ENCODE measurements at regions not wholly inside any gene's neighbourhood (a gene's known extent, or its start where the extent isn't known, plus 50 kb on each side); places are given as distances from the start of the nearest gene placed in this dataset.
"Not testable (repeated sequence)": the region's sequence is repeated elsewhere in the genome, so short reads cannot be mapped to it uniquely, and the experiment has no call there.

DNA sequence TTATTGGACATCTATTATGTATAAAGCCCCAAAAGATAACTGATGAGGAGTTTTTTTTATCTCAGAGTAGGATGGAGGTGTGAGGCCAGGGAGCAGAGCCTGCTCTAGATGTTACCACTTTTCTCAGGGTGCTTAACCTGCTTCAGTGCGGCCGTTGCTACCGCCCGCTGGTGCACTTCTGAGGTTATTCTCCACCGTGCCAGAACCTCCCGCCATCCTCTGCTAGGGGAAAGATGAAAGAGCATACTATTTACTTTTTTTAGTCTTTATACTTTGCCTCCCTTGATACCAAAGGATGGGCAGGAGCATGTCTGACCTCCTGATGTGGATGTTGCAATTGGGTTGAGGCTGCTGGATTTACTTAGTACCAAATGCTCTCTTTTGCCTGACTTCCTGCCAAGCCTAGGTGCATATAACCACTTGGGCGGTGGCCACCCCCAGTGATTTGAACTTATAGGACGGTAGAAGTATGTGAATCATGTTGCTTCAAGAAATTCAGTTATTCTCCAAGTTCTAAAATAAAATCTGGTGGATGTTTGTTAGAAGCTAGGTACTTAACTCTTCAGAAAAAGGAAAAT lies 71.1 kb upstream of the HSPB3 start:
- no peak overlapping the region for H3K27ac Mint-ChIP-seq
- DNase-seq: no peak
- H3K4me3 Mint-ChIP-seq: no peak overlapping the region
- no peaks in the 10 kb centered on the region for H3K36me3 Mint-ChIP-seq
- H3K27me3 Mint-ChIP-seq: peaks cover 7 to 8% of the 10 kb centered on the region in 2 donors
- ATAC-seq (replicated peaks): no peak
- peaks cover 4 to 8% of the 10 kb centered on the region in 2 donors for H3K4me1 Mint-ChIP-seq
- peaks cover 0 to 2% of the 10 kb centered on the region in 2 donors for H3K9me3 Mint-ChIP-seq

DNA sequence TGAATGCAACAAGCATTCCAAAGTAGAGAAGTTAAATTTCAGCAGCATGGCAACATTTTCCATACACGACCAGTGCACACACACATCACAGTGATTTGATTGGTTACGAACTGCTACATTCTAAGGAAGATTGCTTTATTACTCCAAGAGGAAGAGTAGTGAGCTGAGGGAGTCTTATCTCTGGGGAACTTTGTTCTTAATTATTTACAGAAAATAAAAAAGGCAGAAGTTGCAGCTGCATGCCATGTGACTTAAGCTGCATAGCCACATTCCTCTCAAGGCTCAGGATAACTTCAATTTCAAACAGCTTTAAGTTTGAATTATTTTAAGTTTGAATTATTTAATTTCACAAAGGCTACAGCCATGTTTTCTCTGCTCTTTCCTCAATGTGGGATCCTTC lies 71.6 kb upstream of the HSPB3 start:
- no peak for ATAC-seq (replicated peaks)
- no peak for DNase-seq
- Mint-ChIP-seq H3K9me3 (peaks cover 0 to 3% of the 10 kb centered on the region in 2 donors), H3K27me3 (peaks cover 10 to 12% of the 10 kb centered on the region in 2 donors), H3K4me1 (peaks cover 4 to 8% of the 10 kb centered on the region in 2 donors), H3K4me3 (no peak overlapping the region), H3K36me3 (no peaks in the 10 kb centered on the region), H3K27ac (no peak overlapping the region)

GRCh38 chr5:54383225-54383901 lies 72.1 kb upstream of the HSPB3 start:
- ATAC-seq (replicated peaks) (no peak), DNase-seq (no peak)
- H3K27ac Mint-ChIP-seq: no peak overlapping the region
- H3K27me3 Mint-ChIP-seq: peaks cover 16 to 17% of the 10 kb centered on the region in 2 donors
- no peaks in the 10 kb centered on the region for H3K36me3 Mint-ChIP-seq
- peaks cover 0 to 5% of the 10 kb centered on the region in 2 donors for H3K9me3 Mint-ChIP-seq
- H3K4me1 Mint-ChIP-seq: peaks cover 4 to 6% of the 10 kb centered on the region in 2 donors
- H3K4me3 Mint-ChIP-seq: no peak overlapping the region

- DNase-seq; H3K27ac Mint-ChIP-seq; H3K36me3 Mint-ChIP-seq; H3K4me3 Mint-ChIP-seq; ATAC-seq (replicated peaks); H3K9me3 Mint-ChIP-seq; H3K4me1 Mint-ChIP-seq: not testable (repeated sequence)
- H3K27me3 Mint-ChIP-seq: peaks cover 19 to 21% of the 10 kb centered on the region in 2 donors
Observed at GRCh38 chr5:54381319-54381718, 70.9 kb upstream of the ARL15 start.

GRCh38 chr5:54379590-54379989 lies 69.2 kb upstream of the ARL15 start:
- ATAC-seq (replicated peaks) (no peak), DNase-seq (no peak)
- Mint-ChIP-seq H3K9me3 (peaks cover 3 to 8% of the 10 kb centered on the region in 2 donors), H3K27me3 (peaks cover 19 to 32% of the 10 kb centered on the region in 2 donors), H3K4me1 (no peaks in the 10 kb centered on the region), H3K4me3 (no peak overlapping the region), H3K27ac (no peak overlapping the region), H3K36me3 (no peaks in the 10 kb centered on the region)

DNA sequence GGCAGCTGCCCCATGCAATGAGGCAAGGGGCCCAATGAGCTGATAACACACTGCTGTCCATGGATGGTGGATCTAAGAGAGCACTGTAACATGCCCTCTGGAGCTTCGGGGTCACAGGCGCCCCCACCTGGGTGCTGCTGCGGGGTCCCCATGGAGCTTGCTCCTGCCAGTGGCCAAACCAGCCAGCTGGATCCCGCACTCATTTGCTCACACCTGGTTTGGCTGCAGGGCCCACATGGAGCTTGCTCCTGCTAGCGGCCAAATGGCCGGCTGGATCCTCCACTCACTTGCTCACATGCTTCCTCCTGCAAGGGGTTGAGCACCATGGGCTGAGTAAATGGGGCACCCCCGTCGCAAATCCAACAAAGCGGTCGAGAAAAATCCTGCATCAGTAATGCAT lies 68.3 kb upstream of the ARL15 start:
- no peak overlapping the region for H3K27ac Mint-ChIP-seq
- H3K4me3 Mint-ChIP-seq: no peak overlapping the region
- ATAC-seq (replicated peaks) (no peak), DNase-seq (no peak)
- peaks cover 19 to 32% of the 10 kb centered on the region in 2 donors for H3K27me3 Mint-ChIP-seq
- H3K9me3 Mint-ChIP-seq: peaks cover 5 to 14% of the 10 kb centered on the region in 2 donors
- no peaks in the 10 kb centered on the region for H3K36me3 Mint-ChIP-seq
- H3K4me1 Mint-ChIP-seq: no peaks in the 10 kb centered on the region

- not testable (repeated sequence) for DNase-seq; ATAC-seq (replicated peaks); H3K4me3 Mint-ChIP-seq; H3K36me3 Mint-ChIP-seq; H3K4me1 Mint-ChIP-seq; H3K27ac Mint-ChIP-seq
- Mint-ChIP-seq H3K9me3 (peaks cover 12 to 18% of the 10 kb centered on the region in 2 donors), H3K27me3 (peaks cover 19 to 32% of the 10 kb centered on the region in 2 donors)
Observed at GRCh38 chr5:54377339-54377738, 67.0 kb upstream of the ARL15 start.

DNA sequence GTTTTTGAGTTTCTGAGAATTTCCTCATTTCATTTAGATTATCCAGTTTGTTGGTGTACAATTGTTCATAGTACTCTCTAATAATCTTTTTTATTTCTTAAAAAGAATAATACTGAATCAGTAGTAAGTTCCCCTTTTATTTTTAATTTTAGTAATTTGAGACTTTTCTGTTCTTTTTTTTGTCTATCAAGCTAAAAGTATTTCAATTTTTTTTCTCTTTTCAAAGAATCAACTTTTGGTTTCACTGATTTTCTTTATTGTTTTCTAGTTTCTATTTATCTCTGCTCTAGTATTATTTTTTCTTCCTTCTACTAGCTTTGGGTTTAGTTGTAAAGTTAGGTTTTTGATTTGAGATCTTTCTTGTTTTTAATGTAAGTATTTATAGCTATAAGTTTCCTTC lies 60.6 kb upstream of the ARL15 start:
- peaks cover 0 to 12% of the 10 kb centered on the region in 2 donors for H3K27me3 Mint-ChIP-seq
- H3K4me1 Mint-ChIP-seq: no peaks in the 10 kb centered on the region
- H3K36me3 Mint-ChIP-seq: no peaks in the 10 kb centered on the region
- H3K27ac Mint-ChIP-seq: no peak overlapping the region
- H3K9me3 Mint-ChIP-seq: peaks cover 9% of the 10 kb centered on the region in 2 donors
- ATAC-seq (replicated peaks) (no peak), DNase-seq (no peak)
- H3K4me3 Mint-ChIP-seq: no peak overlapping the region

DNA sequence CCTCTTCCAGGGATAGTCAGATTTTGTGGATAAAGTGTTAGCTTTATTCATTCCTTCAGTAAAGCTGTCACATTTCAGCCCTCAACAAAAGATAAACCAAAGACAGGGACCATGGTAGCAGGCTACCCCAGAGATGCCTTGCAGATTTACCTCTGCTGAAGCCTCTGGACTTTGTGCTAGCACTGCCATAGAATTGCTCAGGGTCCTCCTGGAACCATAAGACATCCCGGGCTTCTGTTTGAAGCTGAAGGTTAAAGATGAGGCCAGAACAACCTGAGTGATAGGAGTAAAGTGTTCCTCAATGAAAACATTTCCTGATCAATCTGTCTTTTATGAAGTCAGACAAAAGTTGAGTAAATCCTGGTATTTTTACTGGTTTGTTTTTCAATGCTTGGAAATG lies 57.5 kb upstream of the ARL15 start:
- no peak for ATAC-seq (replicated peaks)
- H3K27ac Mint-ChIP-seq: no peak overlapping the region
- no peak overlapping the region for H3K4me3 Mint-ChIP-seq
- peaks cover 4 to 5% of the 10 kb centered on the region in 2 donors for H3K4me1 Mint-ChIP-seq
- H3K36me3 Mint-ChIP-seq: no peaks in the 10 kb centered on the region
- H3K9me3 Mint-ChIP-seq: peaks cover 0 to 3% of the 10 kb centered on the region in 2 donors
- peaks cover 0 to 7% of the 10 kb centered on the region in 2 donors for H3K27me3 Mint-ChIP-seq
- DNase-seq: no peak

DNA sequence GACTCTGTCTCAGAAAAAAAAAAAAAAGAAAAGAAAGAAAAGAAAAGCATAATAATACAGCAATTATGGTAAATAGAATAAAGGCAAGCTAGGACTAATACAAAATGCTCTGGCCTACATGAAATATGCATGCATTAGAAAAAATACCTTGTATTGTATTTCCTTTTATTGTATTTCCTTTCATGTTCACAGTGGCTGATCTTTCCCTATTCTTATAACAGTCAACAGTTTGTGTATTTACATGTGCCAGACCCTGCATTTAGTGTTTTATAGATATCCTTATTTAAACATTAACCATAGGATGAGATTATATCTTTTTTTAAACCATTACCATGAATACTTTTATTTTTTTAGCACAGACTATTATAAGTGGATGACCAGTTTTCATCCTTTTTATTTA lies 56.3 kb upstream of the ARL15 start:
- no peak overlapping the region for H3K4me3 Mint-ChIP-seq
- no peaks in the 10 kb centered on the region for H3K9me3 Mint-ChIP-seq
- H3K4me1 Mint-ChIP-seq: peaks cover 5 to 8% of the 10 kb centered on the region in 2 donors
- no peaks in the 10 kb centered on the region for H3K36me3 Mint-ChIP-seq
- H3K27me3 Mint-ChIP-seq: peaks cover 0 to 10% of the 10 kb centered on the region in 2 donors
- no peak for DNase-seq
- ATAC-seq (replicated peaks): no peak
- no peak overlapping the region for H3K27ac Mint-ChIP-seq

- H3K9me3 Mint-ChIP-seq: no peaks in the 10 kb centered on the region
- H3K4me1 Mint-ChIP-seq: peaks cover 5 to 8% of the 10 kb centered on the region in 2 donors
- H3K27ac Mint-ChIP-seq: no peak overlapping the region
- DNase-seq: no peak
- H3K36me3 Mint-ChIP-seq: no peaks in the 10 kb centered on the region
- H3K27me3 Mint-ChIP-seq: peaks cover 0 to 12% of the 10 kb centered on the region in 2 donors
- H3K4me3 Mint-ChIP-seq: no peak overlapping the region
- no peak for ATAC-seq (replicated peaks)
Observed at GRCh38 chr5:54363669-54364068, 53.3 kb upstream of the ARL15 start.

DNA sequence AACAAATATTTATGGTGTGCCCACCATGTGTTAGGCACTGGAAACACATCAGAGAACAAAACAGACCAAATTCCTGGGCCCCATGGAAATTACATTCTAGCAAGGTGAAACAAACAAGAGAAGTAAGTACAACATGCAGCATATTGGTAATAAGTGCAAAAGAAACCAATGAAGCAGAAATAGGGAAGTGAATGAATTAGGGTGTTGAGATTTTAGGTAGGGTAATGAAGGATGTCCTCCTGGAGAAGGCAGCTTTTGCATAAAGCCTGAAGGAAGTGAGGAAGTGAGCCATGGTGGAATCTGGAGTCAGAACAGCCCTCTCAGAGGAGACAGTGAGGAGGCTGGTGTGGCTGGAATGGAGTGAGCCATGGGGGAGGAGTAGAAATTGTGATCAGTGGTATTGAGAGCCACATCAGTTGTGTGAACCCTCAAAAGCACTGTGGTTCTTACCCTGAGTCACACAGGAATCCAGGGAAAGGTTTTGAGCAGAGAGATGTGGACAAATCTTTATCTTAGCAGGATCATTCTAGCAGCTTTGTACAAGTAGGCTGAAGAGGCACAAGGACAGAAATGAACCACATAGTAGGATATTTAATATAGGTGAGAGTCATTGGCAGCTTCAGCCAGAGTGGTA lies 52.7 kb upstream of the ARL15 start:
- Mint-ChIP-seq H3K27ac (no peak overlapping the region), H3K4me3 (no peak overlapping the region), H3K27me3 (peaks cover 0 to 12% of the 10 kb centered on the region in 2 donors), H3K36me3 (no peaks in the 10 kb centered on the region), H3K9me3 (no peaks in the 10 kb centered on the region), H3K4me1 (peaks cover 5 to 8% of the 10 kb centered on the region in 2 donors)
- ATAC-seq (replicated peaks): peak in 1 of 2 donors; percentile 23
- no peak for DNase-seq

- Mint-ChIP-seq H3K36me3 (no peaks in the 10 kb centered on the region), H3K4me1 (peaks cover 5 to 8% of the 10 kb centered on the region in 2 donors), H3K9me3 (no peaks in the 10 kb centered on the region), H3K27me3 (peaks cover 3 to 16% of the 10 kb centered on the region in 2 donors), H3K27ac (no peak overlapping the region), H3K4me3 (no peak overlapping the region)
- ATAC-seq (replicated peaks) (no peak), DNase-seq (no peak)
Observed at GRCh38 chr5:54362434-54362833, 52.1 kb upstream of the ARL15 start.

- Mint-ChIP-seq H3K4me1 (peaks cover 5 to 8% of the 10 kb centered on the region in 2 donors), H3K36me3 (no peaks in the 10 kb centered on the region), H3K4me3 (no peak overlapping the region), H3K27ac (no peak overlapping the region), H3K9me3 (no peaks in the 10 kb centered on the region), H3K27me3 (peaks cover 7 to 19% of the 10 kb centered on the region in 2 donors)
- ATAC-seq (replicated peaks): no peak
- DNase-seq: no peak
Observed at GRCh38 chr5:54361691-54362411, 51.5 kb upstream of the ARL15 start.

All from stimulated activated naive B cell treated with anti-CD40 and anti-IgM and Interleukin-4, amounts not matched to agents 10 μg/mL and 1 μg/mL and 100 μg/mL, for 72 hours (primary cell).